Esophagus squamous epithelium (tissue), 4 donors: ENCODE measurements at regions not wholly inside any gene's neighbourhood (a gene's known extent, or its start where the extent isn't known, plus 50 kb on each side); places are given as distances from the start of the nearest gene placed in this dataset.

ENCODE experiments used
- POLR2A ChIP-seq, 4 donors: fragments of 450-650 bp; IDR thresholded peaks; one replicate each; pipeline ENCODE4 v1.6.1; 2017; ENCODE audit warnings: antibody characterized with exemption in 4 of 4, mild to moderate bottlenecking in 4 of 4, moderate library complexity in 3 of 4
- TF ChIP-seq, protein P1 (sequence below), 6 experiments: fragments of 450-650 bp in 4 of 6; fragments of 200-600 bp in 2 of 6; sonication (generic) in 2 of 6; IDR thresholded peaks; one replicate each; pipeline ENCODE4 v1.5.1; 2016 to 2019; ENCODE audit warnings: antibody characterized with exemption in 6 of 6, mild to moderate bottlenecking in 4 of 6, moderate library complexity in 4 of 6

DNA sequence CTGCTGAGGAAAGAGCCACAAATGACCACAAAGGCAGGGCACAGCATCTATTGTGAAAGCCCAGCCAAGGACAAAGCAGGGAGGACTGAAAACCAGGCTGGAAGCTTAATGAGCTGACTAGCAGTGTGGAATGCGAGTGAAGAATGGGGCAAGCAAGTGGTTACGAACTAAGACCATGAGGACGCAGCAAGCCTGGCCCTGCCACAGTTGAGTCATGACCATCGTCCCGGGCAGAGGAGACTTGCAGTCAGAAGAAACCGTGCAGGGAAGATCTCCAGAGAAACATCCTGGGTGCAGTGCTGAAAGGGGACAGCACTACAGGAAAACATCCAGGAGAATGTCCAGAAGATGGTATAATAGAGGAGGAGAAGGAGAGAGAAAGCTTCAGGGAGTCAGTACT lies 120.5 kb upstream of the GYPC start:
- TF ChIP-seq, protein P1, sequence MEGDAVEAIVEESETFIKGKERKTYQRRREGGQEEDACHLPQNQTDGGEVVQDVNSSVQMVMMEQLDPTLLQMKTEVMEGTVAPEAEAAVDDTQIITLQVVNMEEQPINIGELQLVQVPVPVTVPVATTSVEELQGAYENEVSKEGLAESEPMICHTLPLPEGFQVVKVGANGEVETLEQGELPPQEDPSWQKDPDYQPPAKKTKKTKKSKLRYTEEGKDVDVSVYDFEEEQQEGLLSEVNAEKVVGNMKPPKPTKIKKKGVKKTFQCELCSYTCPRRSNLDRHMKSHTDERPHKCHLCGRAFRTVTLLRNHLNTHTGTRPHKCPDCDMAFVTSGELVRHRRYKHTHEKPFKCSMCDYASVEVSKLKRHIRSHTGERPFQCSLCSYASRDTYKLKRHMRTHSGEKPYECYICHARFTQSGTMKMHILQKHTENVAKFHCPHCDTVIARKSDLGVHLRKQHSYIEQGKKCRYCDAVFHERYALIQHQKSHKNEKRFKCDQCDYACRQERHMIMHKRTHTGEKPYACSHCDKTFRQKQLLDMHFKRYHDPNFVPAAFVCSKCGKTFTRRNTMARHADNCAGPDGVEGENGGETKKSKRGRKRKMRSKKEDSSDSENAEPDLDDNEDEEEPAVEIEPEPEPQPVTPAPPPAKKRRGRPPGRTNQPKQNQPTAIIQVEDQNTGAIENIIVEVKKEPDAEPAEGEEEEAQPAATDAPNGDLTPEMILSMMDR (IDR thresholded peaks at IDR 0.05): no peak
- no peak for TF ChIP-seq POLR2A (IDR thresholded peaks at IDR 0.05)
